ACHN (cell line): ENCODE measurements at regions not wholly inside any gene's neighbourhood (a gene's known extent, or its start where the extent isn't known, plus 50 kb on each side); places are given as distances from the start of the nearest gene placed in this dataset.
"Not testable (repeated sequence)": the region's sequence is repeated elsewhere in the genome, so short reads cannot be mapped to it uniquely, and the experiment has no call there.

Experiments used
- DNase-seq: peaks from one replicate; pipeline ENCODE4 v3.0.0-alpha.2; 2015
- in situ Hi-C: cut with HindIII; loops from 2 replicates; pipeline ENCODE4 v1.10.0; 2017; ENCODE audit warnings: low sequenced_read_pairs, low pct_ligation_motif_present, low pct_unique_long_range_greater_than_20kb

GRCh38 chr7:16369855-16370254 lies 51.5 kb downstream of the CRPPA start:
- in situ Hi-C loops, result no loop called here
- no peak for DNase-seq

GRCh38 chr7:16369309-16369708 lies 52.0 kb downstream of the CRPPA start:
- in situ Hi-C loops, DNase-seq: not testable (repeated sequence)

- DNase-seq, result no peak
- in situ Hi-C loops, result no loop called here
Measured at GRCh38 chr7:16368885-16369284, 52.5 kb downstream of the CRPPA start.

GRCh38 chr7:16367115-16367514 lies 54.2 kb downstream of the CRPPA start:
- in situ Hi-C loops, result no loop called here
- DNase-seq, result no peak

- DNase-seq, result no peak
- in situ Hi-C loops, result no loop called here
Measured at GRCh38 chr7:16365952-16366351, 55.4 kb downstream of the CRPPA start.

- DNase-seq, result no peak
- in situ Hi-C loops, result no loop called here
Measured at GRCh38 chr7:16365177-16365576, 56.2 kb downstream of the CRPPA start.

GRCh38 chr7:16359216-16359615 lies 62.1 kb downstream of the CRPPA start:
- DNase-seq, result no peak
- in situ Hi-C loops, result no loop called here

- no peak for DNase-seq
- in situ Hi-C loops, result no loop called here
Measured at GRCh38 chr7:16357921-16358320, 63.4 kb downstream of the CRPPA start.

GRCh38 chr7:16357474-16357873 lies 63.9 kb downstream of the CRPPA start:
- no peak for DNase-seq
- in situ Hi-C loops, result no loop called here

GRCh38 chr7:16356301-16356958 lies 64.9 kb downstream of the CRPPA start:
- DNase-seq, result no peak
- in situ Hi-C loops, result no loop called here

- in situ Hi-C loops, result no loop called here
- DNase-seq, result no peak
Measured at GRCh38 chr7:16354573-16354972, 66.8 kb downstream of the CRPPA start.

GRCh38 chr7:16353226-16353625 lies 68.1 kb downstream of the CRPPA start:
- no peak for DNase-seq
- in situ Hi-C loops, result no loop called here

GRCh38 chr7:16350634-16351033 lies 70.7 kb downstream of the CRPPA start:
- in situ Hi-C loops, result no loop called here
- no peak for DNase-seq

- in situ Hi-C loops, result no loop called here
- DNase-seq, result no peak
Measured at GRCh38 chr7:16348251-16348650, 73.1 kb downstream of the CRPPA start.

- in situ Hi-C loops, result no loop called here
- peak; percentile 30 for DNase-seq
Measured at GRCh38 chr7:16347827-16348192, 73.5 kb downstream of the CRPPA start.

- in situ Hi-C loops, result no loop called here
- no peak for DNase-seq
Measured at GRCh38 chr7:16347066-16347826, 74.1 kb downstream of the CRPPA start.

- in situ Hi-C loops, result no loop called here
- DNase-seq, result peak; percentile 97
Measured at GRCh38 chr7:16345979-16346958, 75.1 kb downstream of the CRPPA start.

- in situ Hi-C loops, result no loop called here
- peak; percentile 52 for DNase-seq
Measured at GRCh38 chr7:16344927-16345326, 76.4 kb downstream of the CRPPA start.

GRCh38 chr7:16343612-16344011 lies 77.7 kb downstream of the CRPPA start:
- in situ Hi-C loops, result no loop called here
- no peak for DNase-seq
